ENCODE measurements at regions not wholly inside any gene's neighbourhood (a gene's known extent, or its start where the extent isn't known, plus 50 kb on each side); places are given as distances from the start of the nearest gene placed in this dataset.

GRCh38 chr2:37857575-37858399 is 67.3 kb upstream of the RMDN2 start:
- WGBS, 2 donors: 61 to 63% methylated on average over 11 of the region's 11 CpGs
- H3K9me3 ChIP-seq: peaks cover 0 to 16% (median 0%) of the 10 kb centered on the region in 4 donors
- H3K27me3 ChIP-seq: no peaks in the 10 kb centered on the region
- no peak for DNase-seq (ENCODE audit: low spot score in 2 of 2)
- peaks cover 0 to 39% (median 2%) of the 10 kb centered on the region in 4 donors for H3K4me1 ChIP-seq
- no peaks in the 10 kb centered on the region for H3K36me3 ChIP-seq
- peak overlapping the region in 2 of 4 donors; percentile 2 to 40 for H3K27ac ChIP-seq
- TF ChIP-seq POLR2A (IDR thresholded peaks at IDR 0.05): no peak
- no peak for TF ChIP-seq CTCF (IDR thresholded peaks at IDR 0.05)
- no peak for TF ChIP-seq EP300 (IDR thresholded peaks at IDR 0.05)
- H3K4me3 ChIP-seq: no peak overlapping the region

DNA sequence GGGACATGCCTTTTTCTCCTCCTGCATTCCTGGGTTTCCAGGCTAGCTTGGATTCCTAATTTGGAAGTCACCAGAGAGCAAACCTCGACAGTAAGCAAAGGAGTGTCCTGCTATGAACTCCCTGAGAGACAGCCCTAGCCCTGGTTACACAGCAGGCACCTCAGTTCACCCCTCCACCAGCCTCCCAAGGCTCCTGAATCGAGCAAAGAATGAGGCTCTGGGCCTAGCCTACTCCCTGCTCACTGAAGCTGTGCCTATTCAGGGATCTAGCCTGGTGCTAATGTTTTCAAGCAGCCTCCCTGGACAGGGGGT is 66.7 kb upstream of the RMDN2 start:
- peaks cover 0 to 39% (median 2%) of the 10 kb centered on the region in 4 donors for H3K4me1 ChIP-seq
- H3K27ac ChIP-seq: peak overlapping the region in 2 of 4 donors; percentile 2 to 40
- no peak for DNase-seq (ENCODE audit: low spot score in 2 of 2)
- H3K36me3 ChIP-seq: no peaks in the 10 kb centered on the region
- H3K27me3 ChIP-seq: no peaks in the 10 kb centered on the region
- TF ChIP-seq CTCF (IDR thresholded peaks at IDR 0.05) (no peak), EP300 (IDR thresholded peaks at IDR 0.05) (no peak), POLR2A (IDR thresholded peaks at IDR 0.05) (no peak)
- no peak overlapping the region for H3K4me3 ChIP-seq
- WGBS, 2 donors: 10 to 29% methylated on average over 2 of the region's 2 CpGs
- H3K9me3 ChIP-seq: peaks cover 0 to 16% (median 0%) of the 10 kb centered on the region in 4 donors

GRCh38 chr2:37858725-37859267 is 66.3 kb upstream of the RMDN2 start:
- WGBS, 2 donors: 75 to 91% methylated on average over 3 to 5 of the region's 5 CpGs
- Histone ChIP-seq H3K27me3 (no peaks in the 10 kb centered on the region), H3K27ac (peak overlapping the region in 2 of 4 donors; percentile 2 to 40), H3K4me3 (no peak overlapping the region), H3K4me1 (peaks cover 0 to 39% (median 2%) of the 10 kb centered on the region in 4 donors), H3K9me3 (peaks cover 0 to 16% (median 0%) of the 10 kb centered on the region in 4 donors), H3K36me3 (no peaks in the 10 kb centered on the region)
- no peak for DNase-seq (ENCODE audit: low spot score in 2 of 2)
- no peak for TF ChIP-seq CTCF (IDR thresholded peaks at IDR 0.05)

DNA sequence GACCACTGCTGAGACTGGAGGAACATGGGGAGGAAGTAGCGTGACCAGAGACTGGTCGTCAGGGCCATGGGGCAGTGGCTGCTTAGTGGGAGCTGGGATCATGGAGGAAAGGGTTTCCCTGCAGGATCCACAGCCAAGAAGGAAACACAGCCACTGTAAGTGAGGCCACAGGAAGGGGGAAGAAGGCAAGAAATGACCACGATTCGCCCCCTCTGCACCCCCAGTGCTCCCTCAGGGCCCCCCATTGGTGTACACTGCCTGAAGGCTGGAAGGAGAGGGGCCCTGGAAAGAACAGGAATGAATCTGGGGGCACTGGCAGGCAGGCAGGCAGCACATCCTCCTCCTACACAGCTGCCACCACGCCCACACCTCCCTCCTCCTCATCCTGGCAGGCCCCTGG is 62.5 kb upstream of the RMDN2 start:
- Histone ChIP-seq H3K4me3 (no peak overlapping the region), H3K36me3 (no peaks in the 10 kb centered on the region), H3K27ac (no peak overlapping the region), H3K27me3 (no peaks in the 10 kb centered on the region), H3K4me1 (peaks cover 0 to 14% (median 2%) of the 10 kb centered on the region in 4 donors), H3K9me3 (peaks cover 0 to 16% (median 0%) of the 10 kb centered on the region in 4 donors)
- DNase-seq (ENCODE audit: low spot score in 2 of 2): no peak
- WGBS, 2 donors: 80 to 86% methylated on average over 5 of the region's 5 CpGs
- TF ChIP-seq EP300 (IDR thresholded peaks at IDR 0.05) (no peak), CTCF (IDR thresholded peaks at IDR 0.05) (no peak), POLR2A (IDR thresholded peaks at IDR 0.05) (no peak)

DNA sequence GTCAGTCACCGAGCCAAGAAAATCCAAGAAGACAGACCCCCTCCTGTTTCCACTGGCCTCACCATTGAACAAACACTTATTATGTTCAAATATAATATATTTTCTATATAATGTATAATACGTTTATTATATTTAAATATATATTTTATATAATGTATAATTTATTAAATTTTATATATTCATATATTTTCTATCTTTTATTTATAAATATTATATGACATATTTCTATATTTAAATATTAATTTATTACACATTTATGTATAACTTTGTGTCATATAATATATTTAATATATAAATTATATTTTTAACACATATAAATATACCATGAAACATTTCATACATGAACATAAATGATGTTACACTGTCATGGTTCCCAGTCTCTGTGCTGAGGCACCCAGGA is 60.9 kb upstream of the RMDN2 start:
- Histone ChIP-seq H3K4me3 (no peak overlapping the region), H3K36me3 (no peaks in the 10 kb centered on the region), H3K27ac (no peak overlapping the region), H3K4me1 (no peaks in the 10 kb centered on the region), H3K27me3 (no peaks in the 10 kb centered on the region), H3K9me3 (peaks cover 0 to 7% (median 0%) of the 10 kb centered on the region in 4 donors)
- WGBS, 2 donors: 56 to 69% methylated on average over 2 of the region's 2 CpGs
- TF ChIP-seq EP300 (IDR thresholded peaks at IDR 0.05) (no peak), POLR2A (IDR thresholded peaks at IDR 0.05) (no peak), CTCF (IDR thresholded peaks at IDR 0.05) (no peak)
- no peak for DNase-seq (ENCODE audit: low spot score in 2 of 2)
